Uterus (tissue), 2 donors: ENCODE measurements at regions not wholly inside any gene's neighbourhood (a gene's known extent, or its start where the extent isn't known, plus 50 kb on each side); places are given as distances from the start of the nearest gene placed in this dataset.
"Not testable (repeated sequence)": the region's sequence is repeated elsewhere in the genome, so short reads cannot be mapped to it uniquely, and the experiment has no call there.

Experiments
- POLR2A ChIP-seq, 2 donors: fragments of 450-650 bp; IDR thresholded peaks; one replicate each; pipeline ENCODE4 v1.6.1; 2016; ENCODE audit warnings: antibody characterized with exemption in 2 of 2, mild to moderate bottlenecking in 1 of 2, moderate library complexity in 1 of 2
- TF ChIP-seq, protein P1 (sequence below), 4 experiments: fragments of 200-600 bp in 2 of 4; fragments of 450-650 bp in 2 of 4; sonication (generic) in 2 of 4; IDR thresholded peaks; one replicate each; pipeline ENCODE4 v1.5.1; 2016 to 2019; ENCODE audit warnings: antibody characterized with exemption in 4 of 4, mild to moderate bottlenecking in 2 of 4, moderate library complexity in 1 of 4

DNA sequence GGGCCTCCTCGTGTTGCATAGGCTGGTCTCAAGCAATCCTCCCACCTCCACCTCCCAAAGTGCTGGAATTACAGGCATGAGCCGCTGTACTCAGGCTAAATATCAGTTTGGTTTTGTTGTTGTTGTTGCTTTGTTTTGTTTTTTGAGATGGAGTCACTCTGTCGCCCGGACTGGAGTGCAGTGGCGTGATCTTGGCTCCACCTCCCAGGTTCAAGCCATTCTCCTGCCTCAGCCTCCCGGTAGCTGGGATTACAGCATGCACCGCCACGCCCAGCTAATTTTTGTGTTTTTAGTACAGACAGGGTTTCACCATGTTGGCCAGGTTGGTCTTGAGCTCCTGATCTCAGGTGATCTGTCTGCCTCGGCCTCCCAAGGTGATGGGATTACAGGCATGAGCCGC is 86.6 kb downstream of the SKIDA1 start:
- TF ChIP-seq POLR2A (IDR thresholded peaks at IDR 0.05) = not testable (repeated sequence)
- TF ChIP-seq, protein P1, sequence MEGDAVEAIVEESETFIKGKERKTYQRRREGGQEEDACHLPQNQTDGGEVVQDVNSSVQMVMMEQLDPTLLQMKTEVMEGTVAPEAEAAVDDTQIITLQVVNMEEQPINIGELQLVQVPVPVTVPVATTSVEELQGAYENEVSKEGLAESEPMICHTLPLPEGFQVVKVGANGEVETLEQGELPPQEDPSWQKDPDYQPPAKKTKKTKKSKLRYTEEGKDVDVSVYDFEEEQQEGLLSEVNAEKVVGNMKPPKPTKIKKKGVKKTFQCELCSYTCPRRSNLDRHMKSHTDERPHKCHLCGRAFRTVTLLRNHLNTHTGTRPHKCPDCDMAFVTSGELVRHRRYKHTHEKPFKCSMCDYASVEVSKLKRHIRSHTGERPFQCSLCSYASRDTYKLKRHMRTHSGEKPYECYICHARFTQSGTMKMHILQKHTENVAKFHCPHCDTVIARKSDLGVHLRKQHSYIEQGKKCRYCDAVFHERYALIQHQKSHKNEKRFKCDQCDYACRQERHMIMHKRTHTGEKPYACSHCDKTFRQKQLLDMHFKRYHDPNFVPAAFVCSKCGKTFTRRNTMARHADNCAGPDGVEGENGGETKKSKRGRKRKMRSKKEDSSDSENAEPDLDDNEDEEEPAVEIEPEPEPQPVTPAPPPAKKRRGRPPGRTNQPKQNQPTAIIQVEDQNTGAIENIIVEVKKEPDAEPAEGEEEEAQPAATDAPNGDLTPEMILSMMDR (IDR thresholded peaks at IDR 0.05) = not testable (repeated sequence)
